LHCN-M2 (cell line): ENCODE measurements at regions not wholly inside any gene's neighbourhood (a gene's known extent, or its start where the extent isn't known, plus 50 kb on each side); places are given as distances from the start of the nearest gene placed in this dataset.

Source experiments
- DNase-seq: peaks from one replicate; pipeline ENCODE4 v3.0.0-alpha.2; 2012; ENCODE audit warnings: low read depth

GRCh38 chr6:4297348-4297747 is 162.0 kb upstream of the ECI2 start:
- DNase-seq, result no peak

- no peak for DNase-seq
Observed at GRCh38 chr6:4296552-4296951, 161.2 kb upstream of the ECI2 start.

GRCh38 chr6:4295783-4296155 is 160.4 kb upstream of the ECI2 start:
- DNase-seq, result no peak

- DNase-seq, result no peak
Observed at GRCh38 chr6:4295058-4295782, 159.8 kb upstream of the ECI2 start.

- no peak for DNase-seq
Observed at GRCh38 chr6:4294636-4295035, 159.3 kb upstream of the ECI2 start.

GRCh38 chr6:4291453-4292403 is 156.4 kb upstream of the ECI2 start:
- DNase-seq, result no peak

GRCh38 chr6:4289770-4290320 is 154.5 kb upstream of the ECI2 start:
- no peak for DNase-seq

- DNase-seq, result no peak
Observed at GRCh38 chr6:4287811-4288244, 152.5 kb upstream of the ECI2 start.

- DNase-seq, result no peak
Observed at GRCh38 chr6:4287372-4287771, 152.0 kb upstream of the ECI2 start.

GRCh38 chr6:4282926-4283325 is 147.6 kb upstream of the ECI2 start:
- no peak for DNase-seq

GRCh38 chr6:4281341-4282293 is 146.2 kb upstream of the ECI2 start:
- no peak for DNase-seq

- DNase-seq, result peak; percentile 28
Observed at GRCh38 chr6:4280707-4281106, 145.3 kb upstream of the ECI2 start.

- no peak for DNase-seq
Observed at GRCh38 chr6:4280031-4280430, 144.7 kb upstream of the ECI2 start.

- DNase-seq, result no peak
Observed at GRCh38 chr6:4274382-4275082, 139.2 kb upstream of the ECI2 start.

- DNase-seq, result no peak
Observed at GRCh38 chr6:4272996-4273395, 137.6 kb upstream of the ECI2 start.

- DNase-seq, result no peak
Observed at GRCh38 chr6:4271761-4272470, 136.5 kb upstream of the ECI2 start.

- DNase-seq, result peak; percentile 22
Observed at GRCh38 chr6:4270776-4271175, 135.4 kb upstream of the ECI2 start.

- no peak for DNase-seq
Observed at GRCh38 chr6:4270001-4270400, 134.6 kb upstream of the ECI2 start.

- no peak for DNase-seq
Observed at GRCh38 chr6:4268171-4268570, 132.8 kb upstream of the ECI2 start.

- DNase-seq, result no peak
Observed at GRCh38 chr6:4265740-4266139, 130.4 kb upstream of the ECI2 start.
